SK-N-SH treated with all-trans-retinoic acid at 6 μM for 48 hours (cell line): ENCODE measurements at regions not wholly inside any gene's neighbourhood (a gene's known extent, or its start where the extent isn't known, plus 50 kb on each side); places are given as distances from the start of the nearest gene placed in this dataset.

Experiments
- ATAC-seq: fragments of 200-7000 bp; cut with Tn5 transposase; 3 replicates; pipeline ENCODE4 v1.9.1; 2020; ENCODE audit warnings: mild to moderate bottlenecking, moderate library complexity
- ARNTL ChIP-seq: fragments of 450-650 bp; formaldehyde crosslinking; IDR thresholded peaks from 2 replicates; pipeline ENCODE4 v1.5.0; 2020; ENCODE audit warnings: low read depth, mild to moderate bottlenecking, moderate library complexity, borderline replicate concordance
- CSDC2 ChIP-seq: fragments of 250-450 bp; sonication (Bioruptor Pico); IDR thresholded peaks from 2 replicates; pipeline ENCODE4 v1.5.0; 2020; ENCODE audit warnings: mild to moderate bottlenecking, moderate library complexity
- ESRRG ChIP-seq: fragments of 250-450 bp; sonication (Bioruptor Pico); IDR thresholded peaks from 2 replicates; pipeline ENCODE4 v1.6.1; 2021; ENCODE audit warnings: mild to moderate bottlenecking
- GLIS3 ChIP-seq: fragments of 250-450 bp; sonication (Bioruptor Pico); IDR thresholded peaks from 2 replicates; pipeline ENCODE4 v1.5.0; 2020; ENCODE audit warnings: mild to moderate bottlenecking, moderate library complexity
- ISL1 ChIP-seq: fragments of 250-450 bp; sonication (Bioruptor Pico); IDR thresholded peaks from 2 replicates; pipeline ENCODE4 v2.1.2; 2022; ENCODE audit warnings: mild to moderate bottlenecking, moderate library complexity
- RARB ChIP-seq: fragments of 250-450 bp; sonication (Bioruptor Pico); IDR thresholded peaks from 2 replicates; pipeline ENCODE4 v1.8.0; 2021; ENCODE audit warnings: mild to moderate bottlenecking, moderate library complexity
- TCF4 ChIP-seq: fragments of 250-450 bp; sonication (Bioruptor Pico); IDR thresholded peaks from 2 replicates; pipeline ENCODE4 v1.8.0; 2021; ENCODE audit warnings: mild to moderate bottlenecking, moderate library complexity, borderline replicate concordance
- TOX ChIP-seq: fragments of 250-450 bp; sonication (Bioruptor Pico); IDR thresholded peaks from 2 replicates; pipeline ENCODE4 v1.8.0; 2021; ENCODE audit warnings: mild to moderate bottlenecking, moderate library complexity, borderline replicate concordance
- ZC3H10 ChIP-seq: fragments of 250-450 bp; sonication (Bioruptor Pico); IDR thresholded peaks from 2 replicates; pipeline ENCODE4 v1.5.1; 2021; ENCODE audit warnings: mild to moderate bottlenecking, moderate library complexity
- ZFP3 ChIP-seq: fragments of 250-450 bp; sonication (Bioruptor Pico); IDR thresholded peaks from 2 replicates; pipeline ENCODE4 v1.5.0; 2020; ENCODE audit warnings: mild to moderate bottlenecking, moderate library complexity
- ZFP30 ChIP-seq: fragments of 450-650 bp; formaldehyde crosslinking; IDR thresholded peaks from 2 replicates; pipeline ENCODE4 v1.5.0; 2022; ENCODE audit warnings: mild to moderate bottlenecking, moderate library complexity
- ZNF565 ChIP-seq: fragments of 450-650 bp; formaldehyde crosslinking; conservative IDR thresholded peaks from 2 replicates; pipeline ENCODE4 v1.5.0; 2020; ENCODE audit warnings: low read depth, mild to moderate bottlenecking, moderate library complexity
- ZNF8 ChIP-seq: fragments of 450-650 bp; formaldehyde crosslinking; IDR thresholded peaks from 2 replicates; pipeline ENCODE4 v1.5.0; 2020; ENCODE audit warnings: mild to moderate bottlenecking, moderate library complexity
- TF ChIP-seq, protein P1 (sequence below): fragments of 250-450 bp; sonication (Bioruptor Pico); IDR thresholded peaks from 2 replicates; pipeline ENCODE4 v1.5.1; 2021; ENCODE audit warnings: mild to moderate bottlenecking, moderate library complexity
- TF ChIP-seq, protein P2 (sequence below): fragments of 250-450 bp; sonication (Bioruptor Pico); IDR thresholded peaks from 2 replicates; pipeline ENCODE4 v1.8.0; 2021; ENCODE audit warnings: low read depth, mild to moderate bottlenecking, moderate library complexity, borderline replicate concordance
- TF ChIP-seq, protein P3 (sequence below): fragments of 250-450 bp; sonication (Bioruptor Pico); IDR thresholded peaks from 2 replicates; pipeline ENCODE4 v1.8.0; 2020; ENCODE audit warnings: mild to moderate bottlenecking, moderate library complexity, borderline replicate concordance
- TF ChIP-seq, protein P4 (sequence below): fragments of 250-450 bp; sonication (Bioruptor Pico); IDR thresholded peaks from 2 replicates; pipeline ENCODE4 v1.5.0; 2020; ENCODE audit warnings: mild to moderate bottlenecking, moderate library complexity

DNA sequence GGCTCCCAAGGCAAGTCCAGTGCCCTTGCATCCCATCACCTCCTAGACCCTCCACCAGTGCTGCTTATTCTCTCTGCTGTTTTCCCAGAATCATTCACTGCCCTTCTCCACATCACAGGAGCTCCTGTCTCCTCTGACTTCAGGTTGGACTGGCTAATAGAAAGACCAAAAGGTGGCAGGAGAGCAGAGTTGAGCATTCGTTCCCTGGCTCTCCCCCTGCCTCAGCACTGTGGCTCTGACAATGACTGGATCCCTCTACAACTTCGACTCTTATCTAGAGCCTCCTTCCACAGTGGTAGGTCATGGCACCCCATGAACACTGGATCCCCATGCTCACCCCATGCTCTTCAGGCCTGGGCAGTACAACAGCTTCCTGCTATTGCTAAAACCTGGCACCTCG, 243.6 kb downstream of the LRRN1 start:
- TF ChIP-seq ZFP30 (CRISPR knock-in tag) (no peak), ZNF8 (CRISPR knock-in tag) (no peak), ZC3H10 (CRISPR knock-in tag) (no peak), TCF4 (no peak), ZNF565 (CRISPR knock-in tag) (no peak), CSDC2 (CRISPR knock-in tag) (no peak)
- TF ChIP-seq, protein P1, sequence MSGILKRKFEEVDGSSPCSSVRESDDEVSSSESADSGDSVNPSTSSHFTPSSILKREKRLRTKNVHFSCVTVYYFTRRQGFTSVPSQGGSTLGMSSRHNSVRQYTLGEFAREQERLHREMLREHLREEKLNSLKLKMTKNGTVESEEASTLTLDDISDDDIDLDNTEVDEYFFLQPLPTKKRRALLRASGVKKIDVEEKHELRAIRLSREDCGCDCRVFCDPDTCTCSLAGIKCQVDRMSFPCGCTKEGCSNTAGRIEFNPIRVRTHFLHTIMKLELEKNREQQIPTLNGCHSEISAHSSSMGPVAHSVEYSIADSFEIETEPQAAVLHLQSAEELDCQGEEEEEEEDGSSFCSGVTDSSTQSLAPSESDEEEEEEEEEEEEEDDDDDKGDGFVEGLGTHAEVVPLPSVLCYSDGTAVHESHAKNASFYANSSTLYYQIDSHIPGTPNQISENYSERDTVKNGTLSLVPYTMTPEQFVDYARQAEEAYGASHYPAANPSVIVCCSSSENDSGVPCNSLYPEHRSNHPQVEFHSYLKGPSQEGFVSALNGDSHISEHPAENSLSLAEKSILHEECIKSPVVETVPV (CRISPR knock-in tag), result no peak
- TF ChIP-seq, protein P2, sequence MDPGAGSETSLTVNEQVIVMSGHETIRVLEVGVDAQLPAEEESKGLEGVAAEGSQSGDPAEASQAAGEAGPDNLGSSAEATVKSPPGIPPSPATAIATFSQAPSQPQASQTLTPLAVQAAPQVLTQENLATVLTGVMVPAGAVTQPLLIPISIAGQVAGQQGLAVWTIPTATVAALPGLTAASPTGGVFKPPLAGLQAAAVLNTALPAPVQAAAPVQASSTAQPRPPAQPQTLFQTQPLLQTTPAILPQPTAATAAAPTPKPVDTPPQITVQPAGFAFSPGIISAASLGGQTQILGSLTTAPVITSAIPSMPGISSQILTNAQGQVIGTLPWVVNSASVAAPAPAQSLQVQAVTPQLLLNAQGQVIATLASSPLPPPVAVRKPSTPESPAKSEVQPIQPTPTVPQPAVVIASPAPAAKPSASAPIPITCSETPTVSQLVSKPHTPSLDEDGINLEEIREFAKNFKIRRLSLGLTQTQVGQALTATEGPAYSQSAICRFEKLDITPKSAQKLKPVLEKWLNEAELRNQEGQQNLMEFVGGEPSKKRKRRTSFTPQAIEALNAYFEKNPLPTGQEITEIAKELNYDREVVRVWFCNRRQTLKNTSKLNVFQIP (CRISPR knock-in tag), result no peak
- no peak for ATAC-seq

DNA sequence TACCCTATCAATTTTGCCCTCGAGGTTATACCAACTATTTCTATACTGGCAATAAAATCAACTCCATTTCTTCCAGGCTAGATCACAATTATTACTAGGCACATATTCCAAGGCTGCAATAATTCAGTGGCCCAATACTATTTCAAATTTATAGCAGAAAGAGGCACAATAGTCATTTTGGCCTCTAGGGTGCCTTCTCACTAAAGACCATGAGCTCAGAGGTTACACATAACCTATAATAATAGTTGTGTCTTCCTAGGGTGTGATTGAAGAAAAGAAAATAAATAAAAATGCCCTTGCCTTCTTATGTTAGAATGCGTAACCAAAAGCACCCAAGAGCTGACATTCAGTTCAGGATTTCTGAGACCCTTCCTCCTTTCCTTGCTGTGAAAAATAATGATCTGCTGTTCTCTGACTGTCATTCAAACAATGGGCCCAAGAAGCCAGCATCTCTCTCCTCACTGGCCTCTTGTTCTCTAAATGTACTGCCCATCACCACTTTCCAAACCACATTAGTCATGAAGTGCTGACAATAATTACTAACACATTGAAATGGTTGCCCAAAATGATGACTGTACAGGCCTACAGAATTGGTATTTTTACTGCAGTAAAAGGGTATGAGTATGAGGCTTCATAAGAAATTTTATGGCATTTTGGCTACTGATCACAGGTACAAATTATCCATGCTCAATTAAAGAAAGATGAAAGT, 244.8 kb downstream of the LRRN1 start:
- TF ChIP-seq, protein P3, sequence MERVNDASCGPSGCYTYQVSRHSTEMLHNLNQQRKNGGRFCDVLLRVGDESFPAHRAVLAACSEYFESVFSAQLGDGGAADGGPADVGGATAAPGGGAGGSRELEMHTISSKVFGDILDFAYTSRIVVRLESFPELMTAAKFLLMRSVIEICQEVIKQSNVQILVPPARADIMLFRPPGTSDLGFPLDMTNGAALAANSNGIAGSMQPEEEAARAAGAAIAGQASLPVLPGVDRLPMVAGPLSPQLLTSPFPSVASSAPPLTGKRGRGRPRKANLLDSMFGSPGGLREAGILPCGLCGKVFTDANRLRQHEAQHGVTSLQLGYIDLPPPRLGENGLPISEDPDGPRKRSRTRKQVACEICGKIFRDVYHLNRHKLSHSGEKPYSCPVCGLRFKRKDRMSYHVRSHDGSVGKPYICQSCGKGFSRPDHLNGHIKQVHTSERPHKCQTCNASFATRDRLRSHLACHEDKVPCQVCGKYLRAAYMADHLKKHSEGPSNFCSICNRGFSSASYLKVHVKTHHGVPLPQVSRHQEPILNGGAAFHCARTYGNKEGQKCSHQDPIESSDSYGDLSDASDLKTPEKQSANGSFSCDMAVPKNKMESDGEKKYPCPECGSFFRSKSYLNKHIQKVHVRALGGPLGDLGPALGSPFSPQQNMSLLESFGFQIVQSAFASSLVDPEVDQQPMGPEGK (CRISPR knock-in tag), result no peak
- no peak for TF ChIP-seq ZFP30 (CRISPR knock-in tag)
- no peak for TF ChIP-seq TCF4
- TF ChIP-seq, protein P4, sequence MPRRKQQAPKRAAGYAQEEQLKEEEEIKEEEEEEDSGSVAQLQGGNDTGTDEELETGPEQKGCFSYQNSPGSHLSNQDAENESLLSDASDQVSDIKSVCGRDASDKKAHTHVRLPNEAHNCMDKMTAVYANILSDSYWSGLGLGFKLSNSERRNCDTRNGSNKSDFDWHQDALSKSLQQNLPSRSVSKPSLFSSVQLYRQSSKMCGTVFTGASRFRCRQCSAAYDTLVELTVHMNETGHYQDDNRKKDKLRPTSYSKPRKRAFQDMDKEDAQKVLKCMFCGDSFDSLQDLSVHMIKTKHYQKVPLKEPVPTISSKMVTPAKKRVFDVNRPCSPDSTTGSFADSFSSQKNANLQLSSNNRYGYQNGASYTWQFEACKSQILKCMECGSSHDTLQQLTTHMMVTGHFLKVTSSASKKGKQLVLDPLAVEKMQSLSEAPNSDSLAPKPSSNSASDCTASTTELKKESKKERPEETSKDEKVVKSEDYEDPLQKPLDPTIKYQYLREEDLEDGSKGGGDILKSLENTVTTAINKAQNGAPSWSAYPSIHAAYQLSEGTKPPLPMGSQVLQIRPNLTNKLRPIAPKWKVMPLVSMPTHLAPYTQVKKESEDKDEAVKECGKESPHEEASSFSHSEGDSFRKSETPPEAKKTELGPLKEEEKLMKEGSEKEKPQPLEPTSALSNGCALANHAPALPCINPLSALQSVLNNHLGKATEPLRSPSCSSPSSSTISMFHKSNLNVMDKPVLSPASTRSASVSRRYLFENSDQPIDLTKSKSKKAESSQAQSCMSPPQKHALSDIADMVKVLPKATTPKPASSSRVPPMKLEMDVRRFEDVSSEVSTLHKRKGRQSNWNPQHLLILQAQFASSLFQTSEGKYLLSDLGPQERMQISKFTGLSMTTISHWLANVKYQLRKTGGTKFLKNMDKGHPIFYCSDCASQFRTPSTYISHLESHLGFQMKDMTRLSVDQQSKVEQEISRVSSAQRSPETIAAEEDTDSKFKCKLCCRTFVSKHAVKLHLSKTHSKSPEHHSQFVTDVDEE, result no peak
- TF ChIP-seq RARB (CRISPR knock-in tag), result no peak
- no peak for TF ChIP-seq ARNTL (CRISPR knock-in tag)
- TF ChIP-seq ISL1 (CRISPR knock-in tag), result no peak
- no peak for TF ChIP-seq ZC3H10 (CRISPR knock-in tag)
- TF ChIP-seq, protein P1 (CRISPR knock-in tag), result no peak
- no peak for ATAC-seq

DNA sequence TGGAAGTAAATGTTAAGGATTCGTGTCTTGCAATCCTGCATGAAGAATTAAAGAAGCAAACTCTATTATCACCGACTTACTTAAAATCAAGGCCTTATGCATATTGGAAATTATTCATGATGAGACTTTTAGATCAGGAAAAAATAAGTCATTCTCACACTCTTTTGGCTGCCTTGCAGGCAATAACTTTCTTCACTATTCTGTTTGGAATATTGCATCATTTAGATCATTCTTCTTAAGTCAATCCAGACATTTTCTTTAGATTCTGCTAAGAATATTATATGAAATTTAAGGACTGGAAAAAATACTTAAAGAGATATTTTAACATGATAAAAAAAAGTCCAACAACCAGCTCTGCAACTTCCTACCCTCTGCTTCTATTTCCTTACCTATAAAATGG, 245.4 kb downstream of the LRRN1 start:
- ATAC-seq, result no peak
- TF ChIP-seq ARNTL (CRISPR knock-in tag) (no peak), CSDC2 (CRISPR knock-in tag) (no peak), GLIS3 (CRISPR knock-in tag) (no peak), ZNF565 (CRISPR knock-in tag) (no peak)
- TF ChIP-seq, protein P3 (CRISPR knock-in tag), result no peak

DNA sequence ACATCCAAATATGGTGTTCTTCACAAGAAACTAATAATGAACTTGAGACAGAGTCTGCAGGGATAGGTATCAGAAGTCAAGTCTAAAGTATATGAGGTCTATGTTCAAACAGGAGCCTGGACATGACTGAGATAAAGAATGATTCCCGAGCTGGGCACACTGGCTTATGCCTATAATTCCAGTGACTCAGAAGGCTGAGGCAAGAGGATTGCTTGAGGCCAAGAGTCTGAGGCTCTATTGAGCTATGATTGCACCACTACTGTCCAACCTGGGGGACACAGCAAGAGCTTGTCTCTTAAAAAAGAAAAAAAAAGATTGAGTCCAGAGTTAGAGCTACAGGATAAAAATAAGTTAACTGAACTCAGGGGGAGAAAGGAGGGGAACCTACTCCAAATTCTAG, 246.5 kb downstream of the LRRN1 start:
- ATAC-seq, result no peak

More for the DNA sequence above, 246.5 kb downstream of the LRRN1 start:
- TF ChIP-seq ESRRG (CRISPR knock-in tag) (no peak), ZFP30 (CRISPR knock-in tag) (no peak), ZFP3 (CRISPR knock-in tag) (no peak), RARB (CRISPR knock-in tag) (no peak), TOX (CRISPR knock-in tag) (no peak), GLIS3 (CRISPR knock-in tag) (no peak)
- TF ChIP-seq, protein P2 (CRISPR knock-in tag), result no peak
- TF ChIP-seq, all 23 proteins: peak for 0
